Adrenal gland (tissue), 5 donors: ENCODE measurements at regions not wholly inside any gene's neighbourhood (a gene's known extent, or its start where the extent isn't known, plus 50 kb on each side); places are given as distances from the start of the nearest gene placed in this dataset.

Experiments used
- CTCF ChIP-seq, 6 experiments: fragments of 450-650 bp in 4 of 6; fragments of 200-600 bp in 2 of 6; sonication (generic) in 1 of 6; IDR thresholded peaks; 1 replicate in 5 of 6; 2 replicates in 1 of 6; pipeline versions ENCODE4 v1.5.1 to v1.8.0; 2016 to 2021; ENCODE audit warnings: antibody characterized with exemption in 6 of 6, mild to moderate bottlenecking in 2 of 6, moderate library complexity in 1 of 6
- POLR2A ChIP-seq, 2 donors: fragments of 450-650 bp; IDR thresholded peaks; one replicate each; pipeline ENCODE4 v1.6.1; 2017; ENCODE audit warnings: antibody characterized with exemption in 2 of 2, mild to moderate bottlenecking in 2 of 2, moderate library complexity in 1 of 2
- donor health status: DM: no; HTN: no; CAD: no.

- no peak for TF ChIP-seq CTCF (IDR thresholded peaks at IDR 0.05)
- TF ChIP-seq POLR2A (IDR thresholded peaks at IDR 0.05), result no peak
Measured at GRCh38 chr10:84820596-84820995, 492.2 kb downstream of the CCSER2 start.
